HG03442 (cell line): ENCODE measurements at regions not wholly inside any gene's neighbourhood (a gene's known extent, or its start where the extent isn't known, plus 50 kb on each side); places are given as distances from the start of the nearest gene placed in this dataset.
"Not testable (repeated sequence)": the region's sequence is repeated elsewhere in the genome, so short reads cannot be mapped to it uniquely, and the experiment has no call there.

Experiments
- ATAC-seq: cut with Tn5 transposase; IDR thresholded peaks from one replicate; pipeline ENCODE4 v1.9.1; 2021; ENCODE audit warnings: mild to moderate bottlenecking, moderate library complexity; ENCODE audit not compliant: unreplicated experiment

DNA sequence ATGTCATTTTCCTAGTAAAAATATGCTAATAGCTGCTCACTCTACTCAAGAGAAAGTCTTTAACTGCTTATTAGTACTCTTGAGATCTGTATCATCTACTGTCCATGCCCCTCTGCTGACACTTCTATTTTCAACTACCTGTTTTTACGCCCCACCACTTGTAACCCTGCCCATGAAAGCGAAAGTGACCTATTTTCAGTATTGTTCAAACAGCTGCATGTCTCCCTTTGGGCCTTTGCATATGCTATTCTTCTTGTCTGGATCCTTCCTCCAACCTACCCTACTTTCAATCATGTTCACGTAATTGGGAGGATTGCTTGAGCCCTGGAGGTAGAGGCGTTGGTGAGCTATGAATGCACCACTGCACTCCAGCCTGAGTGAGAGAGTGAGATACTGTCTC is 1481.3 kb downstream of the GATA3 start:
- ATAC-seq = peak; percentile 70

GRCh38 chr10:9545073-9545472 is 1472.6 kb upstream of the CELF2 start:
- ATAC-seq = no peak

DNA sequence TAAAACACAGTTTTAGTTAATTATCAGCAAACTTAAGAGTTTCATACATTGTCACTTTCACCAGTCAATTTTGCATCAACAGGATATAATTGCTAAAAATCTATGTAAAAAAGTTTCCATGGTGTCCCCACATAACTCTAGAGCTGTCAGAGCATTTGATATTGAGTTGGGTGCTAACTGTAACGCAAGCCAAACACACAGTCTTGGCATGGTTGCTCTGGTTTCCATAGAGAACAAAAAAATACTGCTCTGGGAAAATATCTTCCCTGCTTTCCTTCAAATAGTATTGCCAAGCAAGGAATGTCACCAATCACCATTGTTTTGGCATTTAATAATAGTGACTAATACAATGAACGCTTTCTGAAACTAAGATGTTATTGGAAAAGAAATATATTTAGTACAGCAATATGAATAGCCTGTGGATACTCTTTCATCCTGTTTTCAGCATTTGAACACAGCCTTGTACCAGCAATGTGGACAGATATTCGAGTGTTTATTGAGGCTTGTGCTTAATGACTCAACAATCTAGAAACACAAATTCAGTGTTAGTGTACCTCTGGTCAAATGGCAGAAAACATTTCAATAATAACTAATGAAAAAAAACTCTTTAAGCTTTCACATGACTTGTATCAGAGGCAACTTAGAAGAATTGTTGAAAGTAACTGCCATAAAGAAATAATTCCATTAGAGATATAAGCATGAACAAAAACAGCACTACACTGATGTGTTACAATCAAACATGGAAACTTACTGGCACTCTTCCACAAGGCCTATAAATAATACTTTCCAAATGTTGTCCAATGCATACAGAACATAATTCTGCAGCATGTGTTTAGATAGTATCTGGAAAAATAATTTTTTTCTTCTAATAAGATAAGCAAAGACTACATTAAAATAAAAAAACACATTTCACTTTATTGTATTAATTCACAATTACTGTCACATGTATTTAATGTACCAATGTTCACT is 1469.5 kb upstream of the CELF2 start:
- ATAC-seq = no peak

- ATAC-seq = no peak
Observed at GRCh38 chr10:9550810-9551209, 1466.9 kb upstream of the CELF2 start.

- no peak for ATAC-seq
Observed at GRCh38 chr10:9554321-9554720, 1463.4 kb upstream of the CELF2 start.

GRCh38 chr10:9560976-9561375 is 1456.7 kb upstream of the CELF2 start:
- no peak for ATAC-seq

DNA sequence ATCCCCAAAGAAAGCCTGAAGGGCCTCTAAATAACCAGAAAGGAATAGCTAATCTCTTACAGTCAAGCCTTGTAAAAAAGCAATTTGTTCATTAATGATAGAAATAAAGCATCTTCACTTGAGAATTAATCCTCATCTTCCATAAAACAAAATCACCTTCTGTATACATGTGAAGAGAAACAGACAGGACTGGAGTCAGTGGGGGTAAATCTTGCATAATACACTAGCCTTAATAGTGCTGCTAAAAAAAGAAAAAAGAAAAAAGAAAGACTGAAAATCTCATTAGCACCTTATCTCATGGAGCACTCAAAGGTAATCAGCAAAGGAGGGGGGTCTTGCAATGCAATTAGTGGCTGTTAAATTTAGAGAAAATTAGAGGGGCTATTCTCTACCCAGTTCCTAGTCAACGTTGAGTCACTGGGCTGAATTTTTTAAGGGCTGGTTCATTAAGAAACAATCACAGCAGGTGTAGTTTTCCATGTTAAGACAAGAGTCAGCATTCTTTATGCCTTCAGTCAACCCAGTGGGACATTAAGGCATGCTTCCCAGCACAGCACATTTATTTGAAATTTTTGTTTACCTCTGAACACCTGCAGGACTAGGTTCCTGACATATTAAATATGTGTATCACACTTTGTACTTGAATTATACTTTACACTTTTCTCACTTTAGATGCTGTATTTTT is 1455.7 kb upstream of the CELF2 start:
- no peak for ATAC-seq

- ATAC-seq = no peak
Observed at GRCh38 chr10:9577746-9578145, 1439.9 kb upstream of the CELF2 start.

DNA sequence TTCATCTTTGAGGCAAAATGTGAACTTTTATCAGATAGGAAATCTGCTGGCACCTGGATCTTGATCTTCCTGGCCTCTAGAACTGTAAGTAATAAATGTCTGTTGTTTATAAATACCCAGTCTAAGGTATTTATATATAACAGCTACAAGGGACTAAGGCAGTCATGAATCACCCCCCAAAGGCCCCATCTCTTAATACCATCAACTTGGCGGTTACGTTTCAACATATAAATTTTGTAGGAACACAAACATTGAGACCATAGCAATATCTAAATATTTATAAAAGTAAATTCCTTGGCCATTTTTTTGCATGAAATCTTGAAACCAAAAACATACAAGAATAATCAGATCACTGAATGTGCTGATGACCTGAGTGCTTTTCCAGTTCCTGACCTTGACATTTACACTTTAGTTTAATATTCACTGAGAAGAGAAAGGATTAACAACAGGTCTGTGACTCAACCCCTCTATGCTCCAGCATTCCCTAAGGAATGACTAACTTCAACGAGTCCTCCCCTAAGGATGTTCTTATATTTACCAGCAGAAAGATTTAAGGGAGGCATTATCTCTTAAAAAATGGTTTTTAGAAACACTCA is 1438.5 kb upstream of the CELF2 start:
- ATAC-seq = no peak

DNA sequence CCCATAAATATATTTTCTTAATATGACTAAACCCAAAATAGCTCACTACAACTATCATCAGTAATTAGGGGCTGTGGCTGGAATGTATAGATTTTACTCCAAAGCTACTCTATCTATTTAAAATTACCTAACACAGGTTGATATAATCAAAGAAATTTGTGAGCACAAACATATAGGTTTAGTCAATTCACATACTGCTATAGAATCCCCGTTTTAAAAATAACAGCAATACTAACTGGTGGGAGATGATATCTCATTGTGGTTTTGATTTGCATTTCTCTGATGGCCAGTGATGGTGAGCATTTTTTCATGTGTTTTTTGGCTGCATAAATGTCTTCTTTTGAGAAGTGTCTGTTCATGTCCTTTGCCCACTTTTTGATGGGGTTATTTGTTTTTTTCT is 1434.9 kb upstream of the CELF2 start:
- ATAC-seq = not testable (repeated sequence)

DNA sequence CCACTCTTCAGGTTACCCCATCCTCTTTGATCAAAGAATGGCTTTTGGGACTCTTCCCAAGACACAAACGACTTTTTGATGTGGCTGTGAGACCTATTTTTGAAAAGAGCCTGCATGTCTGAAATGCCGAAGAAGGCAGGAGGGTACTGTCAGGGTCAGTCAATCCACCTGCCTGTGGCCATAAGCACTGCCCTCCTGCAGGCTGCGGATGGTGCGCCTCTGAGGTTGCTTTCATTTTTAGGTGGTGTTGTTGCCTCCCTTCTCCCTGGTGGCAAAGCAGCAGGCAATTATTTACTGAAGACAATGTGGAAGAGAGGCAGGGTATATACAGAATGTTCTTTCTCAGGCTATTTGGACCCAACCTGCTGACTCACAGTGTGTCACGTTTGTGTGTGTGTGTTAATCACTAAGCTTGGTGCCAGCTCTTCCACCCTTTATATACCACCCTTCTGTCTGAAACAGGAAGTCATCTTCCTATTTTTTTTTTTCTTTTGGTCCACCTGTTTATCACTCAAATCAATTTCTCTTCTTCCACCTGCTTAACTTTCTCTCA is 1421.2 kb upstream of the CELF2 start:
- ATAC-seq = no peak

DNA sequence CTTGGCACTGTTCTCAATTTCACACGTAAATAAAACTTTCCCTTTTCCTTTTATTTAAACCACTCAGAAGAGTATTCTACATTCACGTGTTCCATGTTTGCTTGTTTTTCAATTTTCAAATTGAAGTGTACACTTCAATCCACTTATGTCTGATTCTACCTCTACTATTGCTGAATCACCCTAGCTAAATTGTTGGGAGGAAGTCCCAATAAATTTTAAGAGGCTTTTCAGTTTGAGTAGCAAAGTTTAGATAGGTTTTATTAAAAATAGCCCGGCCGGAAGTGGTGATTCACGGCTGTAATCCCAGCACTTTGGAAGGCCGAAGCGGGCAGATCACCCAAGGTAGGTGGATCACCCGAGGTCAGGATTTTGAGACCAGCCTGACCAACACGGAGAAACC is 1414.7 kb upstream of the CELF2 start:
- ATAC-seq = no peak

- no peak for ATAC-seq
Observed at GRCh38 chr10:9603972-9604371, 1413.7 kb upstream of the CELF2 start.

GRCh38 chr10:9605231-9605630 is 1412.4 kb upstream of the CELF2 start:
- no peak for ATAC-seq

GRCh38 chr10:9608602-9609001 is 1409.1 kb upstream of the CELF2 start:
- ATAC-seq = no peak

DNA sequence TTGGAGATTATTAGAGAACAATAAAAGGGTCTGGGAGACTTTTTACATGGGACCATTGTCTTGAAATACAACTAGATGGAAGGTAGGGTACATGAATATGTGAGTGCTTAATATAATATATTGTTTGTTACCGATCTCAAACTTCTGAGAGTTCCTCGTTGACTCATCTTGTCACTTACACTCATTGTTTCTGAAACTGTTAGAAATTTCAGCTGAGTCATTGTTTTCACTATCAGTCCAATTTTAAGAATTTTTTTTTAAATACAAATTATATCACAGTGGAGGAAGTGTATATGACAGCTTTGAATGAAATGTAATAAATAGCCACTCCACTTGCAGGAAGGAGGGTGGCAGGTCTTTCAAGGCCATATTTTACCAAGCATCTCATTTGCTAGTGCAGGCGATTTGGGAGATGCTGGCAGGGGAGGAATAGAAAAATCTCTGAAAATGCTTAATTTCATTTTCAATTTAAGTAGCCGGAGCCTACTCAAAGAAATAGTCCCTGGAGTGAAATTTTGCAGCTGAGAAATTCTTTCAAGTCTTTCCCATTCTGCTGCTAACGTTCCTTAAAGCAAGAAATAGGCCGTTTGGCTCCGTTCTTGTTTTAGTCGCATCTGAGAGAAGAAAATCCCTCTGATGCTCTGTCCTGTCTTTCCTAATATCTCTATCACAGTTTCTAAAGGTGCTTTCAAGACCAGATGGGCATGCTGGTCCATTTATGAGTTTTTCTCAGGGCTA is 1404.2 kb upstream of the CELF2 start:
- ATAC-seq = peak; percentile 96

DNA sequence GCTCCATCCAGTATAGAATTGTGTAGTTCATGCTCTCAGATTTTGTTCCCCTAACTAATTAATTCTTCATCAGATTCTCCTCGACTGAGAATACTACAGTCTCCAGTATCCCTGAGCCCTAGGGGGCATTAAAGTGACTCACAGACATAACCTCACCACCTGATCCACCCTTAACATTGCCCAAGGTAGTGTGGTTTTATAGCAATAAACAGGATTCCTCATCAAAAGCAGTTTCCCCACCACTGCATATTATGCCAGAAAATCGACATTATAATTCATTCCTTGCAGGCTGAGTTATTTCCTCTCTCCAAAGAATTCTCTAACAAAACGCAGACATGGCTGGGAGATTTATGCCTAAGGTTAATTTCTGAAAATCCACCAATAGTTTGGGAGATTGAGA is 1402.5 kb upstream of the CELF2 start:
- no peak for ATAC-seq

DNA sequence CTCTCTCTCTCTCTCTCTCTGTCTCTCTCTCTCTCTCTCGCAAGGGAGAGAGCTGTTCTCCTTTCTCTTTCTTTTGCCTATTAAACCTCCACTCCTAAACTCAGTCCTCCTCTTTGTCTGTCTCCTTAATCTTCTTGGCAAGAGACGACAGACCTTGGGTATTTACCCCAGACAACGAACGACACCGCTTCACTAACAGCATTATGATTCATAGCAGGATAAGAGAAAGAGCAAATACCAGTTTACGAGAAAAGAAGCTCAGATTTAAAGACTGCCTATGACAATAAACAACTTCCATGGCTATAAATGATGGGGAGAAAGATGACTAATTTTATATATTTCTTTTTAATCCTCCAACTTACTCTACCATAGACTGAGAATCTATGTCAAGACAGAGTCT is 1396.5 kb upstream of the CELF2 start:
- no peak for ATAC-seq

GRCh38 chr10:9625304-9625703 is 1392.4 kb upstream of the CELF2 start:
- no peak for ATAC-seq

DNA sequence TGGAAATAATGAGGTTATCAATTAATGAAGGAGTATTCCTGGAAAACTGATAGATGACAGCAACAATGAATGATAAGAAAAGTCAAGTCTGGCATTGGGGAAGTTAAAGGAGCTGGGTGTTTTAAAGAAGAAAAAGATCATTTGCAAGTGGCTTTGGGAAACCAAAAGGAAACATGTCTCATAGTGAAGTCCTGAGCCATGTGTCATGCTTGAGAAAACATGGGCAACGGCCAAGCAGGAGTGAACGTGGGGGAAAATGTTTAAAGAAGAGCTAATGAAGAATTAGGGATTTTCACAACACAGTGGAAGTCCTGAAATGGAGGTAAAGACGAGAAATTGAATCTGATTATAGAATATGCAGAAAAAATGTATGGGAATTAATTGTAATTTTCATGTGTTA is 1383.2 kb upstream of the CELF2 start:
- no peak for ATAC-seq

DNA sequence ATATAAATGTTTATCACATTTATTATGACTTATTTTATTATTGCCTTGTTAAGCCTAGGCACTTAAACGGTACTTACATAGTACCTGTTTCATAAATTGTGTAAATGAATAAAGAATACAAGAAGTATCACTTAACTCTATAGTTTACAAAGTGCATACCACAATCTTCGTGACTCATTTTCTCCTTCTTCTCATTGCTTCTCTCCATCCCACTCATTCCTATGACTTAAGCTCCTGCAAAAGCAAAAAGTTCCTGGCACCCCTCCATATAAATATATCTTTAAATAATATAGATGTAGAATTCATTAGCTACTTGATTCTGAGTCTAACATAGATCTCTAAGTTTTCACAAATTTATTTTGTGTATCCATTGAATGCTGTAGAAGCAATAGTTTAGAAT is 1382.0 kb upstream of the CELF2 start:
- no peak for ATAC-seq
